GM19351 (cell line): ENCODE measurements at regions not wholly inside any gene's neighbourhood (a gene's known extent, or its start where the extent isn't known, plus 50 kb on each side); places are given as distances from the start of the nearest gene placed in this dataset.

Source experiments
- ATAC-seq: cut with Tn5 transposase; IDR thresholded peaks from one replicate; pipeline ENCODE4 v1.9.1; 2021; ENCODE audit warnings: mild to moderate bottlenecking, moderate library complexity; ENCODE audit not compliant: unreplicated experiment

DNA sequence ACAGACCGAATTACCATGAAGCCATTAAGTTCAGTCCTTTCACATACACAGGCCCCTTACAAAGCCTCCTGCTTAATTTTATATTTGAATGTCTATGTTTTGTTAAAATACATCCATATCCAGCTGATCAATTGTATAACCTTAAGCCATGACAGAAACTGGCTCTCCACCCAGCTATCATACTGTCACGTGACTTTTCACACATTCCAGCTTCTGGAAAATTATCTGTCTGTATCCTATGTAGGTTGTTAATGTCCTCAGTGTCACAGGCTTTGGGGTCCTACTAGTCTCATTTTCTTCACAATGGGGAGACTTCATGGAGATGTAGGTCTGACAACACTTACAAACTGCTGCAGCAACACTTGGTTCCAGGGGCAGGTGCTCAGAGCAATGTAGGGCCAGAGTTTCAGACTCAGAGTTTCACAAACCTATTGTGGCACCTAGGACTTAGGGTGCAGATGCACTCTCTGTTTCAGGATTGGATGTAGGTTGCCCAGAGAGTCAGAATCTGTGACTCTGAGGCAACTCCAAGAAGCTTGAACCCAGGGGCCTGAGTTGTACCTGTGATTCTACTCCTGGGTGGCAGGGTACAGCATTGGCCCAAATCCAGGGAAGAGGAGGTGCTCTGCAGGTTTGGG lies 69.6 kb upstream of the PCDH20 start:
- ATAC-seq: no peak

DNA sequence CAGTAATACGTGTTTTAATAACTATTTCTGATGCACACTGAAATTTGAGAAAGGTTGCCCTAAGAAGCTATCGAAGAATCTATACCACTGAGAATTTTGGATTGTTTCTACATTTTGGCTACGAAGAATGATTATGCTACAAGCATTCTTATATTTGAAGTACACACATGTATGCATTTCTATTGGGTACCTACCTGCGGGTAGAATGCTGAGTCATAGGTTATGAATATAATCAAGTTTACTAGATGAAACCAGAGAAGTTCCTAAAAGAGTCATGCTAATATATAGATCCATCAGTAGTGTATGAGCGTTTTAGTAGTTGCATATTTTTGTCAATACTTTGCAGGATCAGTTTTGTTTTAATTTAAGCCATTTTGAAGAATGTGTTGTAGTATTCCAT lies 62.0 kb upstream of the PCDH20 start:
- no peak for ATAC-seq

DNA sequence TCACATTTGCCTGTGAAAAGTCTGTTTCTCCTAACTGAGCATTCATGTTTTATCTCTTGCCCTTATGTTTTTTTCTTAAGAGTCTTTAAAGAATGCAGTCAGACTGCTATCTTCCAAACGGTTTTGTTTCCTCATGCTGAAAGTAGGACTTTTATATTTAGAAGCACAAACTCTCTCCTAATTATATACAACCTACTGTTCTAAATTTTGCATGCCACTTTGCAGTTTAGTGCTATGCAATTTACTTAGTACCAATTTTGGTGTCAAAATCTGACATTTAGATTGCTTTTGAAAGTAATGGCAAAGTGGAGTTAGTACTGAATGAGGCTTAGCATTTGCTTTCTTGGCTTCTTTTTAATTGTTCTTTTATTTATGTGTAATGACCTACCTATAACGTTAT lies 55.1 kb upstream of the PCDH20 start:
- no peak for ATAC-seq

DNA sequence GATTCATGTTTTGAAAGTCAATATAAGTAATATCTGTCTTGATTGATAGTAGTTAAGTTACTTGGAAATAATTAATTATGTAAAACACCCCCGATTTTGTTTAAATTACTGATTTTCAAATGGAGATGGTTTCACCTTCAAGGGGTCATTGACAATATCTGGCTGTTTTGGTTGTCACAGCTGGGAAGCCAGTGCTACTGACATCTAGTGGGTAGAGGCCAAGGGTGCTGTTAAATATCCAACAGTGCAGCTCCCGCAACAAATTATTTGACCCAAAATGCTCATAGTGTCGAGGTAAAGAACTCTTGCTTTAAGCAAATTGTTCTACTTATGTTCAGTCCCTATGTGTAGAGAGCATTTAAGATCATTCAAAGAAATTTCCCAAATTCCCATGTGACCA lies 50.6 kb upstream of the PCDH20 start:
- ATAC-seq: no peak
